CD14-positive monocyte (primary cell): ENCODE measurements at regions not wholly inside any gene's neighbourhood (a gene's known extent, or its start where the extent isn't known, plus 50 kb on each side); places are given as distances from the start of the nearest gene placed in this dataset.
"Not testable (repeated sequence)": the region's sequence is repeated elsewhere in the genome, so short reads cannot be mapped to it uniquely, and the experiment has no call there.

Experiments
- DNase-seq, 3 donors: peaks; one replicate each; pipeline ENCODE4 v3.0.0-alpha.2; 2011 to 2022
- H2AFZ ChIP-seq: 2 replicates; pipeline ENCODE4 v1.6.0; 2012; ENCODE audit warnings: mild to moderate bottlenecking, low read depth, low read length, inconsistent platforms; ENCODE audit not compliant: insufficient read depth, poor library complexity, severe bottlenecking
- H3K27ac ChIP-seq, 2 donors: 1 replicate in 1 of 2; 2 replicates in 1 of 2; pipeline ENCODE4 v1.5.1; 2012 to 2013; ENCODE audit warnings: low read length in 2 of 2, control low read depth in 1 of 2, inconsistent platforms in 1 of 2, low read depth in 1 of 2, mild to moderate bottlenecking in 1 of 2
- H3K27me3 ChIP-seq, 2 donors: one replicate each; pipeline versions ENCODE4 v1.6.0 to v1.6.1; 2011 to 2013; ENCODE audit warnings: low read length in 2 of 2; ENCODE audit not compliant: control insufficient read depth in 2 of 2, insufficient read depth in 2 of 2
- H3K36me3 ChIP-seq, 2 donors: replicated peaks in 1 of 2; 1 replicate in 1 of 2; 2 replicates in 1 of 2; pipeline versions ENCODE4 v1.5.1 to v1.6.1; 2012 to 2013; ENCODE audit warnings: low read length in 2 of 2, control low read depth in 1 of 2, inconsistent platforms in 1 of 2, mild to moderate bottlenecking in 1 of 2; ENCODE audit not compliant: insufficient read depth in 2 of 2, control insufficient read depth in 1 of 2
- H3K4me1 ChIP-seq, 2 donors: 1 replicate in 1 of 2; 2 replicates in 1 of 2; pipeline versions ENCODE4 v1.5.1 to v1.6.1; 2012 to 2013; ENCODE audit warnings: low read length in 2 of 2, control low read depth in 1 of 2, inconsistent platforms in 1 of 2, mild to moderate bottlenecking in 1 of 2, moderate library complexity in 1 of 2; ENCODE audit not compliant: insufficient read depth in 2 of 2, control insufficient read depth in 1 of 2
- H3K4me2 ChIP-seq: replicated peaks from 2 replicates; pipeline ENCODE3; 2012; ENCODE audit warnings: low read length, moderate library complexity, mild to moderate bottlenecking; ENCODE audit not compliant: poor library complexity, severe bottlenecking; ENCODE audit errors: extremely low read depth
- H3K4me3 ChIP-seq, 3 experiments: fragments of 200-600 bp in 1 of 3; sonication (generic) in 1 of 3; replicated peaks in 1 of 3; 1 replicate in 2 of 3; 2 replicates in 1 of 3; pipeline ENCODE4 v1.5.1; 2011 to 2013; ENCODE audit warnings: low read length in 3 of 3, mild to moderate bottlenecking in 3 of 3, control low read depth in 2 of 3, low read depth in 2 of 3, inconsistent platforms in 1 of 3, moderate library complexity in 1 of 3
- H3K79me2 ChIP-seq: 2 replicates; pipeline ENCODE4 v1.6.0; 2012; ENCODE audit warnings: mild to moderate bottlenecking, control low read depth, inconsistent platforms, low read length, moderate library complexity; ENCODE audit not compliant: insufficient read depth
- H3K9ac ChIP-seq: 2 replicates; pipeline ENCODE4 v1.6.0; 2017; ENCODE audit warnings: low read length, mild to moderate bottlenecking; ENCODE audit not compliant: insufficient read depth, poor library complexity, severe bottlenecking
- H3K9me3 ChIP-seq, 2 donors: replicated peaks in 1 of 2; 1 replicate in 1 of 2; 2 replicates in 1 of 2; pipeline versions ENCODE4 v1.5.1 to v1.6.1; 2012 to 2013; ENCODE audit warnings: low read length in 2 of 2, control low read depth in 1 of 2; ENCODE audit not compliant: control insufficient read depth in 1 of 2, insufficient read depth in 1 of 2
- H4K20me1 ChIP-seq: 2 replicates; pipeline ENCODE4 v1.6.0; 2012; ENCODE audit warnings: mild to moderate bottlenecking, low read length, control low read depth, moderate library complexity; ENCODE audit not compliant: insufficient read depth
- H3K27ac Mint-ChIP-seq, 7 donors: one replicate each; pipeline ENCODE4 v1.8.0; 2020; ENCODE audit warnings: mild to moderate bottlenecking in 7 of 7, mixed read lengths in 7 of 7, moderate library complexity in 6 of 7, inconsistent platforms in 2 of 7
- H3K27me3 Mint-ChIP-seq, 3 donors: one replicate each; pipeline ENCODE4 v1.8.0; 2021 to 2022; ENCODE audit warnings: low read depth in 3 of 3, mild to moderate bottlenecking in 3 of 3, mixed read lengths in 3 of 3, moderate library complexity in 3 of 3, inconsistent platforms in 1 of 3
- H3K36me3 Mint-ChIP-seq, 2 donors: one replicate each; pipeline ENCODE4 v1.8.0; 2020; ENCODE audit warnings: mixed read lengths in 2 of 2, inconsistent platforms in 1 of 2, mild to moderate bottlenecking in 1 of 2
- H3K4me1 Mint-ChIP-seq: one replicate; pipeline ENCODE4 v1.8.0; 2020; ENCODE audit warnings: mild to moderate bottlenecking, mixed read lengths
- H3K4me3 Mint-ChIP-seq, 2 donors: one replicate each; pipeline ENCODE4 v1.8.0; 2020; ENCODE audit warnings: mild to moderate bottlenecking in 2 of 2, mixed read lengths in 2 of 2, moderate library complexity in 1 of 2
- H3K9me3 Mint-ChIP-seq, 7 donors: one replicate each; pipeline ENCODE4 v1.8.0; 2020 to 2022; ENCODE audit warnings: mixed read lengths in 7 of 7, mild to moderate bottlenecking in 6 of 7, moderate library complexity in 6 of 7, inconsistent platforms in 2 of 7
- WGBS: methylation state at CpG from one replicate; pipeline ENCODE4 v1.1.5; 2013; ENCODE audit warnings: missing lambda C conversion rate; ENCODE audit not compliant: insufficient coverage; 5-methylcytosine and 5-hydroxymethylcytosine counted together
- intact Hi-C, 2 donors: fragments of 100-400 bp; cut with micrococcal nuclease; formaldehyde crosslinking; loops; one replicate each; pipeline versions ENCODE4 v1.15.0 to v1.15.1; 2023
- TF ChIP-seq, protein P1 (sequence below): fragments of 200-600 bp; IDR thresholded peaks from one replicate; pipeline ENCODE4 v1.8.0; 2022; ENCODE audit warnings: antibody characterized with exemption, mild to moderate bottlenecking

DNA sequence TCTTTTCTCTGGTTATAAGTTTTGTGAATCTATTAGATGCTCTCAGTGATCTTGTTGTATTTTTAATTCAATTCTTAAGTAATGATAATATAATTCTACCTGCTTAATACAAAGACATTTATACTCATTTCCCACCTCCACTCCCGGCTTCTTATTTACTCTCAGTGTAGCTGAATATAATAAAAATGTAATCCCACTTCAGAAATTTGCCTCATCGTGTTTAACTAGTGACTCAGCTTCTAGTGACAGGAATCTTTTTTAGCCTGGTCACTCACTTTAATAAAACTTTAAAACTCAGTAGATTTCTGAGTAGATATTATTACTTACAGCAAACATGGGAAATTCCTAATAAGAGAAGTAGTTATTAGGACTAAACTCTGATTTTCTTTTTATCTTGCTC is 1506.2 kb upstream of the LRRTM3 start:
- Mint-ChIP-seq H3K4me1 (no peaks in the 10 kb centered on the region), H3K27me3 (peaks cover 0 to 2% (median 0%) of the 10 kb centered on the region in 3 donors), H3K27ac (no peak overlapping the region), H3K4me3 (no peak overlapping the region), H3K36me3 (no peaks in the 10 kb centered on the region), H3K9me3 (peaks cover 0 to 11% (median 4%) of the 10 kb centered on the region in 7 donors)
- no CpG with 5 or more reads among the region's 2 CpGs for WGBS
- Histone ChIP-seq H3K27me3 (no peaks in the 10 kb centered on the region), H3K4me3 (no peak overlapping the region), H3K79me2 (no peaks in the 10 kb centered on the region), H3K27ac (no peak overlapping the region), H3K9ac (no peak overlapping the region), H3K9me3 (no peaks in the 10 kb centered on the region), H2AFZ (no peak overlapping the region), H3K4me2 (no peak overlapping the region), H3K4me1 (no peaks in the 10 kb centered on the region), H3K36me3 (no peaks in the 10 kb centered on the region), H4K20me1 (no peaks in the 10 kb centered on the region)
- no peak for DNase-seq
- intact Hi-C loops, result no loop called here
- TF ChIP-seq, protein P1, sequence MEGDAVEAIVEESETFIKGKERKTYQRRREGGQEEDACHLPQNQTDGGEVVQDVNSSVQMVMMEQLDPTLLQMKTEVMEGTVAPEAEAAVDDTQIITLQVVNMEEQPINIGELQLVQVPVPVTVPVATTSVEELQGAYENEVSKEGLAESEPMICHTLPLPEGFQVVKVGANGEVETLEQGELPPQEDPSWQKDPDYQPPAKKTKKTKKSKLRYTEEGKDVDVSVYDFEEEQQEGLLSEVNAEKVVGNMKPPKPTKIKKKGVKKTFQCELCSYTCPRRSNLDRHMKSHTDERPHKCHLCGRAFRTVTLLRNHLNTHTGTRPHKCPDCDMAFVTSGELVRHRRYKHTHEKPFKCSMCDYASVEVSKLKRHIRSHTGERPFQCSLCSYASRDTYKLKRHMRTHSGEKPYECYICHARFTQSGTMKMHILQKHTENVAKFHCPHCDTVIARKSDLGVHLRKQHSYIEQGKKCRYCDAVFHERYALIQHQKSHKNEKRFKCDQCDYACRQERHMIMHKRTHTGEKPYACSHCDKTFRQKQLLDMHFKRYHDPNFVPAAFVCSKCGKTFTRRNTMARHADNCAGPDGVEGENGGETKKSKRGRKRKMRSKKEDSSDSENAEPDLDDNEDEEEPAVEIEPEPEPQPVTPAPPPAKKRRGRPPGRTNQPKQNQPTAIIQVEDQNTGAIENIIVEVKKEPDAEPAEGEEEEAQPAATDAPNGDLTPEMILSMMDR, result no peak

DNA sequence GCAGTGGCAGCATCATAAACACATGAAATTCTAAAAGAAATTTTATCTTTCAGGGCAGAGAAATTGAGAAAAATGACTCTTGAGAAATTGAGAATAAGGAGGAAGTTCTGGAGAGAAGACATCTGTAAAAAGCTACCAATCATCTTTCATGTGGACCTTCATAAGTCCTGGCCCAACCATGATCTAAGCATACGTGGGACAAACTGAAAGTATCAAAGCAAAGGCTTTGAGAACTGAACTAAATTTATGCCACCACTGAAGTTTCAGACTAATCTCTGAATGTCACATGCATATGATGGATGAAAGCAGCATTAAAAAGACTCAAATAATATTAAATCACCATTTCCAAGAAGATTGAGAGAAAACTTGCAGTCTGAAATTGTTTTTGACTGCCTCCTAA is 1502.8 kb upstream of the LRRTM3 start:
- 29% methylated on average over 1 of the region's 1 CpG for WGBS
- H3K36me3 Mint-ChIP-seq, result no peaks in the 10 kb centered on the region
- TF ChIP-seq, protein P1, result no peak

DNA sequence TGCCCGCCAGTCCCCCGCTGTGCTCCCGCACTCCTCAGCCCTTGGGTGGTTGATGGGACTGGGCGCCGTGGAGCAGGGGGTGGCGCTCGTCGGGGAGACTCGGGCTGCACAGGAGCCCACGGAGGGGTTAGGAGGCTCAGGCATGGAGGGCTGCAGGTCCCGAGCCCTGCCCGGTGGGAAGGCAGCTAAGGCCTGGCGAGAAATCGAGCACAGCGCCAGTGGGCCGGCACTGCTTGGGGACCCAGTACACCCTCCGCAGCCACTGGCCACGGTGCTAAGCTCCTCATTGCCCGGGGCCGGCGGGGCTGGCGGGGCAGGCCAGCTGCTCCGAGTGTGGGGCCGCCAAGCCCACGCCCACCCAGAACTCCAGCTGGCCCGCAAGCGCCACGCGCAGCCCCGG is 1496.5 kb upstream of the LRRTM3 start:
- H3K4me3 ChIP-seq, H3K27ac Mint-ChIP-seq, H3K4me1 ChIP-seq, H3K4me2 ChIP-seq, H3K79me2 ChIP-seq, H3K9ac ChIP-seq, DNase-seq, H3K4me1 Mint-ChIP-seq, H3K27ac ChIP-seq, H4K20me1 ChIP-seq, H3K4me3 Mint-ChIP-seq, H3K9me3 ChIP-seq, H3K36me3 Mint-ChIP-seq, H3K36me3 ChIP-seq, H3K27me3 Mint-ChIP-seq, H3K27me3 ChIP-seq, intact Hi-C loops, H2AFZ ChIP-seq: not testable (repeated sequence)
- 89% methylated on average over 22 of the region's 30 CpGs for WGBS
- peaks cover 0 to 12% (median 4%) of the 10 kb centered on the region in 7 donors for H3K9me3 Mint-ChIP-seq

More for the DNA sequence above, 1502.8 kb upstream of the LRRTM3 start:
- Mint-ChIP-seq H3K27ac (no peak overlapping the region), H3K9me3 (peaks cover 0 to 9% (median 4%) of the 10 kb centered on the region in 7 donors), H3K4me3 (no peak overlapping the region), H3K4me1 (no peaks in the 10 kb centered on the region), H3K27me3 (peaks cover 0 to 2% (median 0%) of the 10 kb centered on the region in 3 donors)
- Histone ChIP-seq H4K20me1 (no peaks in the 10 kb centered on the region), H3K27me3 (no peaks in the 10 kb centered on the region), H3K4me3 (no peak overlapping the region), H3K79me2 (no peaks in the 10 kb centered on the region), H3K9ac (no peak overlapping the region), H2AFZ (no peak overlapping the region), H3K9me3 (no peaks in the 10 kb centered on the region), H3K4me2 (no peak overlapping the region), H3K36me3 (no peaks in the 10 kb centered on the region), H3K27ac (no peak overlapping the region), H3K4me1 (no peaks in the 10 kb centered on the region)
- DNase-seq, result no peak
- intact Hi-C loops, result no loop called here
